ENCODE measurements at regions not wholly inside any gene's neighbourhood (a gene's known extent, or its start where the extent isn't known, plus 50 kb on each side); places are given as distances from the start of the nearest gene placed in this dataset.
"Not testable (repeated sequence)": the region's sequence is repeated elsewhere in the genome, so short reads cannot be mapped to it uniquely, and the experiment has no call there.

DNA sequence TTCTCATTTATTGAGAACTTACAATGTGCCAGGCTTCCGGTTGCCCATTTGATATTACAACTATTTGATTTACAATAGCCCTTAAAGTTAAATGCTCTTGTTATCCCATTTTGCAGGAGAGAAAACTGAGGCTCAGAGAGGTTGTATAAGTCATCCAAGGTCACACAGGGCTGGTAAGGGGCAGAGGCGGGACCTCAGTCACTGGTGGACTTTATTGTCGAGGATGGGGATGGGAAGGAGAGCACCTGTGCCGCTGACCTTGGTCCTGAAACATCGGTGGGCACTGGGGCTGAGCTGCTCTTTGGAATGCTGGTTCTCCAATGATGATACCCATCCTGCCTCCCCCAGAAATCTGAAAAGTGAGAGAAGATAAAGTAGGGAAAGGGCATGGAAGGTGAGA is 265.4 kb downstream of the MIAT start:
- no peak for DNase-seq (ENCODE audit: low read depth)

DNA sequence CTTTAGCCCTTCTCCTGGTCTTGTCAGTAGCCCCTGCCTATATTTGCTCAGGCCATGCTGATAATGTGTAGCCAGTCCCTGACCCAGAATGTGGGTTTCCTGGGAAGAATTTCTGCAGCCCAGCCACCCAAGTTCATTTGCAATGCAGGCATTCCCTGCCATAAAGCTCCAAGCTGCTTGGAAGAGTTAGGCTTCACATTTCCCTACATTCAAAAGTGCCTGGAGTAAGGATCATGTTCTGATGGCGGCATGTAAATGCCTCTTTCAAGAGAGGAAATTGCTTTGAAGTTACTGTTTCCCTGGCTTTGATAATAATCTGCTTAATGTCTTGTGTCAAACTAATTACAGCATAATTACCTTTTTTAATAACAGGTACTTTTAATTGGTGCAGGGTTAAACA is 266.1 kb downstream of the MIAT start:
- no peak for DNase-seq (ENCODE audit: low read depth)

DNA sequence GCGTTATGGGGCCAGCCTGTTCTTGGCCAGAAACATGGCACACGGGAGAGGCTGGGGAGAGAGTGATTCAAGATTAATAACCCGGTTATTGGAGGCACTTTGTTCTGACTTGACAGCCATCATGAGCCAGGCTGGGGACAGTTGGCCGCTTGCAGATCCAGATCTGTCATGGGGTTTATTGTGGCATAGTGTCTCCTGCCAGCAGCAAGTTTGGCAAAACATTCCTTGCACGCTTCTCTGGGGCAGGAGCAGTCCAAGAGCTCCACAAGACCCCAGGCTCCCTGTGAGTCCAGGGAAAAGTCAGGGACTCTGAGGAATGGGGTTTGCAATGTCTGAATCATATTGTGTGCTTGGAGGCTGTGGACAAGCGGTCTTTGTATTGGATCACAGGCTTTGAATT is 270.4 kb downstream of the MIAT start:
- DNase-seq (ENCODE audit: low read depth) = no peak

DNA sequence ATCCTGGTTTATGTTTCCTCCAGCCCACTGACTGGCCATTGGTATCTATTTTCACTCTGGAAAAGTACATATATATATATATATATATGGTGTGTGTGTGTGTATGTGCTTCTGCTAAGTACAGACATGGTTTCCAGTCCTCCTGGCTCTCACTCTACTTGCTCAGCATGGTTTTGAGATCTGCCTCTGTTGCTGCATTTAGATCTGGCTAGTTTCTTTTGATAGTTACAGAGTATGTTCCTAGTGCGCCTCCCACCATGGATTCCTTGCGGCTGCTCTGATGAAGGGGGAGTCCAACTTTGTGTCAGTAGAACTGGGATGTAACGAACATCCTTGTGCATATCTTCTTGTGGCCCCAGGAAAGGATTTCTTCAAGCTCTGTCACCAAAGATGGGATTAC is 274.1 kb downstream of the MIAT start:
- DNase-seq (ENCODE audit: low read depth) = no peak

DNA sequence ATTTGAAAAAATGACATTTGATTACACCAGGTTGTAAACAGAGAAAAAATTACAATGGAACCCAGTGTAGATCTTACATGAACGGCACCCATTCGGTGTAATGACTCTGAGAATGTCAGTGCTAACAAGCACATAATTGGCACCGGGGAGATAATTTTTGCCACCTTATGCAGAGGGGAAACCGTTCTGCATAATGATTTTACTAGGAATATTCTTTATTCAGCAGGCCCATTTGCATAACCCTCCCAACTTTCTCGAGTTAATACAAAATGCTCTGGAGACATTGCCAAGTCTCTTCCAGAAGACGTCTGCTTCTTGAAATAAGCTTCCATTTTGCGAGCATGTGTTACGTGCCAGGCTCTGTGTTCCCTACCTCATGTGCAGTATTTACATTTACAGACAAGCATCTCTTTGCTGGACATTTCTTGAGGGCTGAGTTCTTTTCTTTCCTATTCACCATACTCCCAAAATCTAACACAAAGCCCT is 275.8 kb downstream of the MIAT start:
- no peak for DNase-seq (ENCODE audit: low read depth)

DNA sequence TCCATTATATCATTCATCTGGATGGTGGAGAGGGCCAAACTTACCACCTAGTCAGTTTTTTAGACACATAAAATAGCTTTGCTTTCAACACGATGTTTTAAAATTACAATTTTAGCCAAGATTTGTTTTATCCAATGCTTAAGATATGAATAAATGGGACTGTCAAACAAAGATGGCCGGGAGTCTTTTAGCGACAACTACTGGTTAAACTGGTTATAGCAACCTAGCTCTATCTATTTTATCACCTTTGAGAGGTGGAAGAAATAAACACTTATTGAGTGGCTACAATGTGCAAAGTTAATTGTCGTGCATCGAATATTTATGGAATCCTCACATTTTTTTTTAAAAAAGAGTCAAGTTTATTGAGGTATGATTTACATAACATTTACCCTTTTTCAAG is 279.8 kb downstream of the MIAT start:
- no peak for DNase-seq (ENCODE audit: low read depth)

DNA sequence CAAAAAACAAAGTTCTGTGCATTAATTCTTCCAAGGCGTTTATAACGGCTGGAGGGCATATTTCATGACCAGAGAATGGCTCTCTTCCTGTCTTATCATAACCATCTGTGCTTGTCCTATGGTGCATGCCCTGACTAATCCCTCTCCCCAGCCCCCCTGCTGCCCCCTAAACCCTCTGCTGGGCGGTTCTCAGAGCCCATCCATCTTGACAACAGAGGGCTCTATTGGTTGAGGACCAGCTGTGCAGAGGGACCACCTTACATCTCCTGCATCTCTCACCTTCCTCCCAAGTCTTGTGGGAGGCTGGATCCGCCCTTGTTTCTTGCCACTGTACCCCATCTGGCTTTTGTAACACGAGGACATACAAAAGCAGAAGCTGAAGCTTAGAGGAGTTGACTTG is 282.1 kb downstream of the MIAT start:
- DNase-seq (ENCODE audit: low read depth) = no peak

DNA sequence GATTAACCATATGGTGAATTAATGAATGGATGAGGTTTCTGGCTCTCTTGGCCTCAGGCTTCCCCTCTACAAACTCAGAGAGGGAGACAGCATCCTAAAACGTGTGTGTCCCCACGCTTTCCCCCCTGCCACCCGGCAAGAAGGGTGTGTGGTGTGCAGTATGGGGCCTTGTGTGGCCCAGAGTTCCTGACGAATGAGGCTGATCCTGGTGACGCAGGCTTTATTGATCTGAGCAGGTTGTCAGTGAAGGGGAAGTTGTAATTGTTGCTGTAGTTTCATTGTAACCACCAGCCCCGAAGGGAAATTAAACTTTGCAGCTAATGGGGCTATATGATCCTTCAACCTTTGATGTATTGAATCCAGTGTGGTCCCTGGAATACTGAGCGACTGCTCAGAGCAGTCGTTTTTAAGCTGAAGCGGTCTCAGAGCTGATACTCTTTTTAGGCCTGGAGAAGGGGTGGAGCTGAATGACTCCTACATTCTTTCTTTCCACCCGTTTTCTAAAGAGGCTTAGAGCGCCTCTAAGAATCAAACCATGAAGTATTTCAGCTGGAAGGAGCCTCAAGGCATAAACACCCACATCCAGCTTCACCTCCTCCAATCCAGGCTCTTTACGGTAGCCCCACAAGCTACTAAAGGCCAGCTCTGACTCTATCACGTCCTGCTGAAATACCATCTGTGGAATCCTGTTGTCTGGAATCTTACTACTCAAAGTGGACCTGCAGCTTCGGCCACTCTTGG is 284.7 kb downstream of the MIAT start:
- DNase-seq (ENCODE audit: low read depth) = no peak

DNA sequence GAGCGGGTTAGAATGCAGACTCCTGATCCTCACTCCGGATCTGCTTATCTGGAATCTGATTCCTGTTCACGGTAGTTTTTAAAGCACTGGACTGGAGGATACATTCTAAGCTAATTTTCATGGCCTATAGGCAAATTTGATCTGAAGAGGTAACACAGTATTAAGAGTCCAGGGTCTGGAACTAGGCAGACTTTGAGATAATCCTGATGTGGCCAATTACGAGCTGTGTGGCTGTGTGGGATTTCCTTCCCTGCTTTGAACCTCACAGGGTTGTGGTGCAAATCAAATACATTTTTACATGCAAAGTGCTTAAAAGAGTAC is 285.2 kb downstream of the MIAT start:
- no peak for DNase-seq (ENCODE audit: low read depth)

DNA sequence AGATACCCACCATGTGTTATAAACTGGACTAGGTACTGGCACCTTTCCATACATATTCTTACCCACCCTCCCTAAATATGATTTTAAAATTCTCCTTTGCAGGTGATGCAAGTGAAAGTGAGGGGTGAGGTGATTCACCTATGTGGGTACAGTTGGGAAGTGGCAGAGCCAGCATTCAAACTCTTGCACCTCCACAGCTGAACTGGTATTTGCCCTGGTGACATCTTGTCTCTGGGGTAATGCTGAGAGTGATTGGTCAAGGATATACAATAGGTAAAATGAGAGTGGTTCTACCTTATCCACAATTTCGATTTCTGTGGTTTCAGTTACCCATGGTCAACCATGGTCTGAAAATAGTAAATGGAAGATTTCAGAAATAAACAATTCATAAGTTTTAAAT is 288.2 kb downstream of the MIAT start:
- DNase-seq (ENCODE audit: low read depth) = no peak

DNA sequence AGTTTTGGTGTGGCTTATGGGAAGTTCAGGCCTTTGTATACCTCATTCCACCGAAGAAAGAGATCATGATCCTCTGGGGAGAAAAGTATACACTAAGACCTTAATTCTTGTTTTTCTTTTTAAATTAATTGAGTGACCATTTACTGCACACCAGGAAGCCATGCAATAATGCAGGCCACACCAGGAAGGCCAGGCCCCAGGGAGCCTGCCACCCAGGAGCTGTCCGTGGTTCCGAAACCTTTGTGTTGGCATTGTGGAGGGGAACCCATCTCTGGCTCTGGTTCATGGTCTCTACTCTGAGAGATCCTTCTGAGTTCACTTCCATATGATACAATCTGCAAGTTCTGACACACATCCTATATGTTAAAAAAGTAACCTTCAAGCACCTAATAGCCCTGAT is 291.8 kb downstream of the MIAT start:
- no peak for DNase-seq (ENCODE audit: low read depth)

DNA sequence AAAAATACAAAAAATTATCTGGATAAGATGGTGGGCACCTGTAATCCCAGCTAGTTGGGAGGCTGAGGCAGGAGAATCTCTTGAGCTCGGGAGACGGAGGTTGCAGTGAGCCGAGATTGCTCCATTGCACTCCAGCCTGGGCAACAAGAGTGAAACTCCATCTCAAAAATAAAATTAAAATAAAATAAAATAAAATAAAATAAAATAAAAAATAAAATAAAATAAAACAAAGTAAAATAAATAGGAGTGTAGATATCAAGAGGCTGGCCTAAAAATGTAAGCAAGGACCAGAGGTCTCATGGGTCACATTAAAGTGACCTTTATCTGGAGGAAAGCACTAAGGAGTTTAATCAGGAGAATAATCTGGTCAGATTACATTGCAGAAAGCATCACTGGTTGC is 293.8 kb downstream of the MIAT start:
- DNase-seq (ENCODE audit: low read depth) = not testable (repeated sequence)

DNA sequence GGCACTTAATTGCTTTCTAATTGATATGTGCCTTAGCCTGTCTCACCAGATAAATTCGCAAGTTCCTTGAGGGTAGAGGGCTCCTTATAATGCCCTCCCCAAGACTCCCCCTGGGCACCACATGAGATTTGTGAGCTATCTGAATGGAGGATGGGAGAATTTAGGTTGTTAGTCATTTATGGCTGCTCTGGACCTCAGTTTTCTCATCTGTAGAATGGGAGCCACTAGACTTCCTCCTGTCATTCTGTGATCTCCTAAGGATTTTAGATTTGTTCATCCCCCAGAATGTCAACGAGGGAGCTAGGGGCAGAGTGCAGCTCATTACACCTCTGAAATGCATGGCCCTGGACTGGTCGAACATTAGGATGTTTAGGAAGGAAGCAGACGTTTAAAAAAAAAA is 294.6 kb downstream of the MIAT start:
- no peak for DNase-seq (ENCODE audit: low read depth)

DNA sequence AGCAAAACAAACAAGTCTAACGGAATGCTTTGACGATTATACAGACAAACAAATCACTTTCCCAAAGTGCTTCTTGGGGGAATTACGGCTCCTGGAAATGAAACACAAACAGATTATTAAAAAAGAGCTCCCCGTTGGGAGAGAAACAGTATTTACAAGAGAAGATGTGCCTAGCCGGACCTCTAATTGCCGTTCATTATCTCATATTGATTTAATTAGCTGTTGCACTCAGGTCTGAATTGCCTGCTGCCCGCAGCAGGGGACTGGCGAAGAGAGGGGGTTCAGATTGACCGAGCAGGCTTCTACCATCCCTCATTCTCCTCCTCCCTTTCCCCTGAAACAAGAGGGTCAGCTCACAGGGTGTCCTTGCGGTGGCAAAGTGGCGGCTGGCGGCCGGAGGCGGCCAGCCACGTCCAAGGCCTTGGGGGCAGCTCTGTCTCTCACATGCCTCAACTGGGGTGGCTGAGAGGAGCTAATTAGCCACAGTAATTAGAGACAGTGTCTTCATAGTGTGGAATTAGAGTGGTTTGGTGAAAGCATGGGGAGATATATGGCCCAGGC is 295.1 kb downstream of the MIAT start:
- no peak for DNase-seq (ENCODE audit: low read depth)

DNA sequence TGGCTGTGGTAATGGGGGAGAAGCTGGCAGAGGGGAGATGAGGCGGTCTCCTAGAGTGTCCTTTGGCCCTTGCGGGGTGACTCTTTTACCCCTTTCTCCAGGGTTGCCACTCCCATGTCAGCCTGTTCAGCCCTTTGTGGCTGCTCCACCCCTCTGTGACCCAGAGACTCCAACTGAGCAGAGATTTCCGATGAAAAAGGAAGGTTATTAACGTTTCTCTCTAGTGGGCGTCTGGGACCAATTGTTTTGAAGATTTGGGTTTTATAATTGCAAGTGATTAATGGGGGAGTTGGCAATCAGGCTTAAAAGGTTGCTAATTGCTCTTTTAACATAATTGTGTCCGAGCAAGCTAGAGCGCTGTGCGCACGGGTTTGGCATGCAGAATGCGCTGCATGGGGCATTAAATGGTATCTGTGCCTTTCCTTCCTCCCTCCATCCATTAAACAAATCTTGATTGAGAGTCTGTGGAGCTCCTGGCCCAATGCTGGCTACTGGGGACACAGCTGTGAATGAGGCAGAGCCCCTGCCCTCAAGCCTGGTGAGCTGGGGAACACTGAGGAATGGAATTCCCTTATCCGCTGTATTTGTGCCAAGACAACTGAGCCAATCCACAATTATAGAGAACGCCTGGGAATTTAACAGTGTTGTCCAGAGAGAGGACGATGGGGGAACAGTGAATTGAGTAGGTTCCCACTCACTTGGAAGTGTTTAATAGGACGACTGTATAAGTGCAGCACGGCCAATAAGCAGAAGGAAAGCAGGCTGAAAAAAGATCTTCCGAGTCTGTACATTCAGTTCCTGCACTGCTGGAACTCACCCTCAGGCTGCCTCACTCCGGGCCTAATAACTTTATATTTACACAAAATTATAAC is 295.9 kb downstream of the MIAT start:
- no peak for DNase-seq (ENCODE audit: low read depth)

DNA sequence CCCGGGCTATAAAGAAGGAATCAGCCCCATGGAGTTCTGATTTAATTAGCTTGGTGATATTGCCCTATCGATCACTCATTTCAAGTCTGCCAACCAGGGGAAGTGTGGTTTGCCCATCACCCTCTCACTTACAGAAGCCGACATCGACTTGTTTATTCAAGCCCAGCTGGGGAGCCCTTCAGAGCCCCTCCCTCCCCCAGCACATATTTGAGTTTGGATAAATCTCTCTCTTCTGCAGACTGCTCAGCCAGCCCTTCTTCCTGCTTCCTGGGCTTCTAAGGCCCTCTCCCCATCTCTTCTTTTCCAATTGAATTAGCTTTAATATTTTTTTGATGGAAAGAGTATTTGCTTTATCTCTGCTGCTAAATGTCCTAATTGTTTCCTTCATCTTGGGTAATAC is 299.0 kb downstream of the MIAT start:
- no peak for DNase-seq (ENCODE audit: low read depth)

DNA sequence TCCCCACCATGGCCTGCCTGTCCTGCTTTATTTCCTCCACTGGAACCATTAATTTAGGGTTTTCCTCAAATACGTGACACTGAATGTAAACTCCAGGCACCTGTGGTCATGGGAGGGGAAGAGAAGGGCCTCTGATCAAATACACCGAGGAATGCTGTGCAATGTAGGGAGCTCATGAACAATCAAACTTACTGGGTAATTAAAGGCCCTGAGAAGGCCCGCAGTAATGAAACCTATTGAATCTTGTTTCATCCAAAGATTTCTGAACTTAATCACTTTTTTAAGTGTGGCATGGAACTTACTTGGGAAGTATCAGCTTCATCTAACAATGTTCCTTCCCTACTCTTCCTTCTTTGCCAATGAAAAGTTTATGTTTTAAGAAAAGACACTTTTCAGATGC is 299.8 kb downstream of the MIAT start:
- DNase-seq (ENCODE audit: low read depth) = no peak

DNA sequence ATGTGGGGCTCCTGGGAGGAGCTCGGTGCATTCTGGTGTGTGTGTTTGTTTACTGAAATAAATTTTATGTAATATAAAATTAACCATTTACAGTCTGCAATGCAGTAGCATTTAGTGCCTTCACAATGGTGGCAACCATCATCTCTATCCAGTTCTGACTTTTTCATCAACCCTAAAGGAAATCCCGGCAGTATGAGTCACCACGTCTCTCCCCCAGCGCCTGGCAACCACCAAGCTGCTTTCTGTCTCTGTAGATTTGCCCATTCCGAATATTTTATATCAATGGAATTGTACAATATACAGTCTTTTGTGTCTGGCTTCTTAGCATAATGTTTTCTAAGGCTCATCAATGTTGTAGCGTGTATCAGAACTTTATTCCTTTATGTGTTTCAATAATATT is 300.5 kb downstream of the MIAT start:
- DNase-seq (ENCODE audit: low read depth) = no peak

DNA sequence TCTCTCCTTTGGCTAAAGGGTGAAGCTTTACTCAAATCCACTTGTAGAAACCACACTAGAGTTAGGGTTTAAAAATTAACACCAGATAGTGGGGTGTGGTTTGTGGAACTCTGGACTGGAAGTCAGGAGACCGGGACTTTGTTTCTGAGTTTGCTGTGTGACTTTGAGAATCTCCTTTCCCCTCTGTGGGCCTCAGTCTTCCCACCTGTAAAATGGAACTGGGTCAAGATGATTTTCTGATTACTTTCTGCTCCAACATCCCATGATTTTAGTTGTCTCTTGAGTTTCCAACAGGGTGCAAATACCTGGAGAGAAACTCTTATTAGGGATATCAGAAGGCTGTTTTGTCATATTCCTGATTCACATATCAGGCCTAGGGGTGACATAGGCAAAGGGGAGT is 301.0 kb downstream of the MIAT start:
- no peak for DNase-seq (ENCODE audit: low read depth)

DNA sequence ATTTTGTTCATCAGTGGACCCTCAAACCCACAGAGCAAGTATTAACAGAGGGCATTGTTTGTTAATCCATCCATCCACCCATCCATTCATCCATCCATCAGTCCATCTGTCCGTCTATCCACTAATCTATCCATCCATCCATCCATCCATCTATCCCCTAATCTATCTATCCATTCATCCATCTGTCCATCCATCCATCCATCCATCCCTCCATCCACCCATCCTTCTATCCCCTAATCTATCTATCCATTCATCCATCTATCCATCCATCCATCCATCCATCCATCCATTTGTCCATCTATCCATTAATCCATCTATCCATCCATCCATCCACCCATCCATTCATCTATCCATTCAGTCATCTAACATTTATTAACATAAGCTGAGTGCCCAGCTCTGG is 307.3 kb downstream of the MIAT start:
- DNase-seq (ENCODE audit: low read depth) = no peak

DNA sequence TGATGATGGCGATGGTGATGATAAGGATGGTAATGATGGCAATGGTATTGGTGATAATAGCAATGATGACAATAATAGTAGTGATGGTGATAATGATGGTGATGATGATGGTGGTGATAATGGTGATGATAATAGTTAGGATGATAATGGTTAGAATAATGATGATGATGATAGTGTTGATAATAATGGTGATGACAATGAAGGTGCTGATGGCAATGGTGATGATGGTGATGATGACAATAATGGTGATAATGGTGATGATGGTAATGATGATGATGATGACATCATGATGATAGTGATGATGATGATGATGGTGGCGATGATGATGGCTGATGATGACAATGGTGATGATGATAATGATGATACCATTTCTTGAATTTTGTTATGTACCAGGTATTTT is 309.9 kb downstream of the MIAT start:
- DNase-seq (ENCODE audit: low read depth) = no peak

DNA sequence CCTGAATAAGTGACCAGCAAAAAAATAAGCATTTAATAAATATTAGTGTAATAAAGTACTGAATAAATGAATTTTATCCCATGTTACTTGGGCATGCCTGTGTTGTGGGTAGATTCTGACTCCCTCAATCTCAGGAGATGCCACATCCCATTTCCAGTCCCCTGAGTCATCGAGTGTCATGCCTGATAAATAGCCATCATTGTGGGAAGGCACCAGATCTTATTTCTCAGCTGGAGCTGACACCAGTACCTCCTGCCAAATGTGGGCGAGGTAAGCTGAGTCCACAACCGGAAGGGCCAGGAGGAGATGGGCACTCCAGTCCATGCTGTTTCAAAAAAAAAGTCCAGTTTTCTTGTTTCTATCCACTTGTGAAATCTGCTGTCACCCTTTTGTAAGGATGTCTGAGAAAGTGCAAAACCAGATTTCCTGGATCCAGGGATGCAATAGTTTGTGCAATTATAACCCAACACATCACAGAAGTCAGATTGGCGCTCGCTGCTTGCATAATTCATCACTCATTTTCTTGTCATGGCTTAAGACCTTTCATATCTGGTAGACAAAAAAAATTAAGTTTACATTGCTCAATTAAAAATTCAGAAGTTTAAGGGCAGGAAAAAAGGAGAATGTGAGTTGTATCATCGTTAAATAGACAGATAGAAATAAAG is 311.6 kb downstream of the MIAT start:
- DNase-seq (ENCODE audit: low read depth) = no peak

Data from stimulated activated CD8-positive, alpha-beta memory T cell treated with anti-CD3 and anti-CD28 coated beads, Interleukin-12 subunit alpha, Interleukin-12 subunit beta, amount 100 ng/mL, for 1 hour (primary cell).